ENCODE measurements at regions not wholly inside any gene's neighbourhood (a gene's known extent, or its start where the extent isn't known, plus 50 kb on each side); places are given as distances from the start of the nearest gene placed in this dataset.

- Histone ChIP-seq H3K4me1 (no peaks in the 10 kb centered on the region), H3K4me3 (no peak overlapping the region), H3K27me3 (peaks cover 0 to 4% of the 10 kb centered on the region in 2 donors), H3K9me3 (no peaks in the 10 kb centered on the region), H3K36me3 (no peaks in the 10 kb centered on the region), H3K27ac (no peak overlapping the region)
- TF ChIP-seq POLR2A (IDR thresholded peaks at IDR 0.05) (no peak), CTCF (IDR thresholded peaks at IDR 0.05) (no peak)
- intact Hi-C loops (cut with DNase I; ENCODE audit: low total_unique reads): no loop called here
- DNase-seq: no peak
These were observed 55.0 kb upstream of the EPHB3 start for GRCh38 chr3:184506561-184506991.

DNA sequence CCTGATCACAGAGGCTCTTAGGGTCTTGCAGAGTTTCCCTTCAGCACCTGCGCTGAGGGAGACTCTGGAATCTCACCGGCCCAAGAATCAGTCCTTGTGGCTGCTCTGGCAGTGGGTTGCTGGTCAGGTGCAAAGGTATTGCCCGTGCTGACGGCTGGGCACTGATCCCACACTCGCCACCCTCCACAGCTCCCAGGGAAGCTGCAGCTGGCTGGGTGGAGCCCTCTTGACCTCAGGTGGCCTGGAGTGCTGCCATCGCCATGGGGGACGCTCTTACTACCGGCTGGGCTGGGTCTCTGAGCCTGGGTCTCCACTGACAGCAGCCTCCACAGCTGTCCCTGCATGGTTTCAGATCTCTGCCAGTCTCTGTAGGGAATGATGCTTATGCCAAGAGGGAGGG, 52.6 kb upstream of the EPHB3 start:
- Histone ChIP-seq H3K27me3 (peaks cover 0 to 8% of the 10 kb centered on the region in 2 donors), H3K4me1 (no peaks in the 10 kb centered on the region), H3K27ac (no peak overlapping the region), H3K9me3 (no peaks in the 10 kb centered on the region), H3K4me3 (no peak overlapping the region), H3K36me3 (no peaks in the 10 kb centered on the region)
- intact Hi-C loops (cut with DNase I; ENCODE audit: low total_unique reads): no loop called here
- DNase-seq: no peak
- no peak for TF ChIP-seq CTCF (IDR thresholded peaks at IDR 0.05)
- no peak for TF ChIP-seq POLR2A (IDR thresholded peaks at IDR 0.05)

DNA sequence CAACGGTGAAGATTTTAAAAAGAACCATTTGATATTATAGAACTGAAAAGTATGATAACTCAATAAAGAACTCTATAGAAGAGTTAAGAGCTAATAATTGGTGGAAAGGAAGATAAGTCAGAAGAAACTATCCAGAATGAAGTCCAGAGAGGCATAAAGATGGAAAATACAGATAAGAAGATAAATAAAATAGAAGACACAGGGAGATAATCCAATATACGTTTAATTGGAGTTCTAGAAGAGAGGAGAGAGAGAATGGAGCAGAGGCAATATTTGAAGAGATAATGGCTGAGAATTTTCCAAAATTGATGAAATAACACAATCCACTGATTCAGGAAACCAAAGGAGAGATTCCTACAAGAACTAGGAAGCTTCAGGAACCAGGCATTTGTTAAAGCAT, 49.8 kb upstream of the EPHB3 start:
- Histone ChIP-seq H3K27ac (no peak overlapping the region), H3K27me3 (peaks cover 0 to 8% of the 10 kb centered on the region in 2 donors), H3K4me1 (no peaks in the 10 kb centered on the region), H3K4me3 (no peak overlapping the region), H3K9me3 (no peaks in the 10 kb centered on the region), H3K36me3 (no peaks in the 10 kb centered on the region)
- TF ChIP-seq CTCF (IDR thresholded peaks at IDR 0.05) (no peak), POLR2A (IDR thresholded peaks at IDR 0.05) (no peak)
- intact Hi-C loops (cut with DNase I; ENCODE audit: low total_unique reads): loop anchor here (10.0 kb wide), 1 partner anchor 137 kb away; the partner anchor contains the start of gene THPO
- no peak for DNase-seq
